ACHN (cell line): ENCODE measurements at regions not wholly inside any gene's neighbourhood (a gene's known extent, or its start where the extent isn't known, plus 50 kb on each side); places are given as distances from the start of the nearest gene placed in this dataset.
"Not testable (repeated sequence)": the region's sequence is repeated elsewhere in the genome, so short reads cannot be mapped to it uniquely, and the experiment has no call there.

Experiments used
- DNase-seq: peaks from one replicate; pipeline ENCODE4 v3.0.0-alpha.2; 2015
- in situ Hi-C: cut with HindIII; loops from 2 replicates; pipeline ENCODE4 v1.10.0; 2017; ENCODE audit warnings: low sequenced_read_pairs, low pct_ligation_motif_present, low pct_unique_long_range_greater_than_20kb

- DNase-seq = no peak
- in situ Hi-C loops = no loop called here
Observed at GRCh38 chr5:124180875-124181461, 565.5 kb downstream of the ZNF608 start.

DNA sequence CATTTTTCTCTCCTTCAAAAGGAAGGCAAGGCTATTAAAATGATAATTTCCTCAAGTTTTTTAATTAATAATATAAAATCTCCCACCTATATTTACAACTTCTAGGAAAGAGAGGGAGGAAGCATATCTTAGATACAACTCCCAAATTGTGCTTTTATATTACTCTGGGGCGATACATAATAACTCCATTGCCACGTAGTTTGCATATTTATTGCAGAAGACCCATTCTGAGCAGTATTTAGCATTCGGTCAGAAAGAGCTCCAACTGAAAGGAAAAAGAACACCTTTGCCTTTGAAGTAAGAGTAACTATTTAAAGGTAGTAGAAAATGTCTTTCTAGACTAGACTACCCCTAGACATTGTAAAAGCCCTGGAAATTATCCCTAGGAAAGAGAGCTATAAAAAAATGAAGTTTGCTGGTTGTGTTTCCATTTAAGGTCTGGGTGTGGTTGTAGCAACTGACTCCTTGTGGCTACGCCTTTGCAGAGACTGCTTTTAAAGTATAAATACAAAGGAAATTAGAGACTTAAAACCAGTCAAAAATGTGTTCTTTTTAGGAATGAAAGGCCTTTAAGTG is 566.1 kb downstream of the ZNF608 start:
- DNase-seq = no peak
- in situ Hi-C loops = no loop called here

DNA sequence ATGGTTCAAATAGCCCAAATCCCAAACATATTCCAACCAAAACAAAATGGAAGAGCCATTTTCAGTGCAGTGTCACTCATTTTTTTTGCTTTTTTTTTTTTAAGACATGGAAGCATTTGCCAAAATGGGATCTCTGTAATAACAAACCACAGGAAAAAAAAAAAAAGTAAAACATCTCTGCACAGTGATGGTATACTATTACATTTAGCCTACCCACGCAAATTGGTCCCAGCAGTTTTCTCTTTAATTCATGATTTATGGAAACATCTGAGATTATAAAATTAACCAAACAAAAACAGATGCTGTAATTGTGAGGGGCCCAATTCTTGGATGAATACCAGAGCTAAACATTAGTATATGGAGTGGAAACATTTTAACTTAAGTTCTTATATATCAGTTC is 566.6 kb downstream of the ZNF608 start:
- DNase-seq = no peak
- in situ Hi-C loops = no loop called here

- no peak for DNase-seq
- in situ Hi-C loops = no loop called here
Observed at GRCh38 chr5:124178050-124178449, 568.4 kb downstream of the ZNF608 start.

- in situ Hi-C loops = no loop called here
- no peak for DNase-seq
Observed at GRCh38 chr5:124176692-124177091, 569.7 kb downstream of the ZNF608 start.

DNA sequence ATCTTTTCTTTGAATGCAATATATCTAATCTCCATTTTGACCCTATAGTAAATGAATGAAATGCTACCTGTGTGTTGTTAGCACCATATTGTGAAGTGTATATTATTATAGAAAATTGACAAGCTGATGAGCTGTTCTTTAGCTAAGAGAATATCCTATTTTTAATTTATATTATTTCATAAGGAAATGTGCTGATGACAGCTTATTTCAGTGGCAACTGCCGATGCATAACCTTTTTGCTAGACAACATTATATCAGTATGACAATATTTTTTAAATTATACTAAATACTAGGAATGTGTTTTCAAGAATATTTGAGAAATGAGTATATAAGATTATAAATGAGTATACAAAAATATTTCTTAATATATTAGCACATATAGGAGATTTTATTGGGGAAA is 573.1 kb downstream of the ZNF608 start:
- in situ Hi-C loops = no loop called here
- DNase-seq = no peak

DNA sequence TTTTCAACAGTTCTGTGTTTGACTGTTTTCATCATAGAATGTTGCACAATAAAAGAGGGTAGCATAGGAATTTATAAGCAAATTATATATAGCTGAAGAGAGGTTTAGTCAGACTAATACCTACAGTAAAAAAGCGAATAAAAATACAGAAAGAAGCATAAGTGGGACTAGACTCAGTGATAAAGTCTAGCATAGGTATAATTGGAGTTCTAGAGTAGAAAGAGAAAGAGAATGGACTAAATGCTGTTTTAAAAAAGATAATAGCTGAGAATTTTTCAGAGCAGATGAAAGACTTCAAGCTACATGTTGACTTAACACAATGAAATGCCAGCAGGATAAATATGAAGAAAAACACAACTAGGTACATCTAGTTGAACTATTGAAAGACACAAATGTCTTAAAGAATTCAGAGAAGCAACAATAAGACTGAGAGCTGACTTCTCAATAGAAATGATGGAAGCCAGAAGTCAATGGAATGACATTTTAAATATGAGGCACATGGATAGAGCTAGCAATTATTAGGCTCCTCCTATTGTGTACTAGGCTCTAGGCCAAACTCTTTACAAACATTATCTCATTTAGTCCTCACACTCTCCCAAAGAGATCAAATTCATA is 573.9 kb downstream of the ZNF608 start:
- in situ Hi-C loops = no loop called here
- DNase-seq = no peak

- DNase-seq, in situ Hi-C loops: not testable (repeated sequence)
Observed at GRCh38 chr5:124168093-124168492, 578.3 kb downstream of the ZNF608 start.

DNA sequence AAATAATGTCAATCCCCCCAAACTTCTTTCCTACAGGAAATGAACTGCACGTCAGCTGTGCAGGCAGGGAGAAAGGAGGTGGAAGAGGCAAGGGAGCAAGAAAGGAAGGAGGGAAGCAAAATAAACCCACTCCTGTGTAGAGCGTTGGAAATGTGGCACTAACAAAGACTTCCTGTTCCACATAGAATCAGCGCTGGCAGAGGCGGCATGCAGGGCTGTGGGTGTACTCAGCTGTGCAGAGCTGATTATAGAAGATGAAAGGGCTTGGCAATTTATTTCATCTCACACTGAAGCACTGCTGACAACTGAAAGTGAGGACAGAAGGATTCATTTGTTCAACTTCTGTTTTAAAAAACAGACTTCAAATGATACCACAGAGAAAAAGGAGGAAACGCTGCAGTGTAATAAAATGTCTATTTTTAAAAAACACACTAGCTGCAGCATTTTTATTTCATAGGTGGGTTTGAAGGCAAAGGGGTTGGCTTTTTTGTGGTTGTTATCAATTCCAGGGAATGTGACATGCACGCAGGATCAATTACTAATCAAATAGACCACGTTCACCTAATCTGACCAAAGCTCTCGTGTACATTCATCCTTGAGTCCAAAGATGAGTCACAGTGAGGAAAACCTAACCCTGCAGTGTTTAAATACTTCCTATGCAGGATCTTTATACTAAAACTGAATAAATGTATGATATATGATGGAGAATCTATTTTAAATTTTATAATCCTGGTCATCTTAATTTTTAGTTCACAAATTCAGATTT is 583.5 kb downstream of the ZNF608 start:
- no peak for DNase-seq
- in situ Hi-C loops = no loop called here

- DNase-seq = no peak
- in situ Hi-C loops = no loop called here
Observed at GRCh38 chr5:124161266-124161665, 585.2 kb downstream of the ZNF608 start.

GRCh38 chr5:124160265-124160664 is 586.2 kb downstream of the ZNF608 start:
- no peak for DNase-seq
- in situ Hi-C loops = no loop called here

DNA sequence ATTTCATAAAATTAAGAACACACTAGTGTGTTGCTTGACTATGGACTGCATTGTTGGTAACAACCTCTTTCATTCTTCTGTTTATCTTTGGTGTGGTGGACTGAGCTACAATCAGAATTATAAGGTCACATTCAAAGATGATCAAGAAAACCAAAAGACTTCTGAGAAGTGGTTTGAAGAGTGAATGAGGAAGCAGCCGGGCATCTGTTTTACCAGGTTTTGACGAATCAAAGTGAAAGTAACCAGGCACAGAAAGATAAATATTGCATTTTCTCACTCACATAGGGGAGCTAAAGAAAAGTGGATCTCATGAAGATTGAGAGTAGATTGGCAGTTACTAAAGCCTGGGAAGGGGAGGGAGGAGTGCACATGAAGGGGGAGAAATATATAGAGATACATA is 589.1 kb downstream of the ZNF608 start:
- DNase-seq = no peak
- in situ Hi-C loops = no loop called here

GRCh38 chr5:124156415-124156996 is 589.9 kb downstream of the ZNF608 start:
- in situ Hi-C loops = no loop called here
- DNase-seq = no peak

DNA sequence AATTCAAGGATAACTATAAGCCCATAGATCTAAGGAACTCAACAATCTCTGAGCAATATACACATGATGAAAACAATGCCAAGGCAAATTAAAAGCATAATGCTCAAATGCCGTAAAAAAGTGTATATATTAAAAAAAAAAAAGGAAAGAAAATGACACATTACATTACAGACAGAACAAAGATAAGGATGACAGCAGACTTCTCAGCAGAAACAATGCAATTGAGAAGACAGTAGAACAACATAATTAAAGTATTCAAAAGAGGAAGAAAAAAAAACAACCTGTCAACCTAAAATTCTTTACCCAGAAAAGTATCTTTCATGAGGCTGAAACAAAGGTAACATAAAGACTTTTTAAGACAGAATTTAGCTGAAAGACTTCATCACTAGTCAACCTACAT is 591.7 kb downstream of the ZNF608 start:
- no peak for DNase-seq
- in situ Hi-C loops = no loop called here

DNA sequence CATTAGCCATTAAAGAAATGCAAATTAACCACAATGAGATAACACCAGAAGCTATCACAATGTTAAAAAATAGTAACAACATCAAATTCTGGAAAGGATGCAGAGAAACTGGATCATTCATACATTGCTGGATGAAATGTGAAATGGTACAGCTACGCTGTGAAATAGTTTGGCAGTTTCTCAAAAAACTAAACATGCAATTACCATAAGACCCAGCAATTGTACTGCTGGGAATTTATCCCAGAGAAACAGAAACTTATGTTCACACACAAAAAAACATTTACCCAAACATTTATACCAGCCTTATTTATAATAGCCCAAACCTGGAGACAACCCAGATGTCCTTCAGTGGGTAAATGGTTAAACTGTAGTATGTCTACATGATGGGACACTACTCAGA is 592.9 kb downstream of the ZNF608 start:
- in situ Hi-C loops = no loop called here
- DNase-seq = no peak

GRCh38 chr5:124148574-124148973 is 597.9 kb downstream of the ZNF608 start:
- in situ Hi-C loops = no loop called here
- no peak for DNase-seq

DNA sequence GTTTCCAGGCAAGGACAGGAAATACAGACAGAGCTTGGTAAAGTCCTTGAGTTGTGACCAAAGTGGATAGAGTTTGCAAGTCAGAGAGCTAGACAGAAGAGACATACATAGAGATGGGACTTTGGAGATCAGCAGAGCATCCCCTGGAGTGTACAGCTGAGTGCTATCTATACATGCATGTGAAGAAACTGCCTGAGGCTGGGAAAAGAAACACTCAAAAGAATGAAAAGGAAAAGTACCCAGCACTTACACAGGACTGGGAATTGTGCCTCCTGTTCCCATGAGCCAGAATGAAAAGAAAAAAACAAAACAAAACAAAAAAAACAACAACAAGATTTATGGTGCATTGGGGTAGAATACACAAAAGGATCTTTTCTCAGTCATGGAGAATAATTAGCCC is 606.4 kb downstream of the ZNF608 start:
- no peak for DNase-seq
- in situ Hi-C loops = no loop called here

GRCh38 chr5:124139477-124139876 is 607.0 kb downstream of the ZNF608 start:
- in situ Hi-C loops = no loop called here
- no peak for DNase-seq

- DNase-seq = no peak
Observed at GRCh38 chr5:124136609-124137008, 609.8 kb downstream of the ZNF608 start.

More at GRCh38 chr5:124136609-124137008, 609.8 kb downstream of the ZNF608 start:
- in situ Hi-C loops = no loop called here
